ENCODE measurements at regions not wholly inside any gene's neighbourhood (a gene's known extent, or its start where the extent isn't known, plus 50 kb on each side); places are given as distances from the start of the nearest gene placed in this dataset.

DNA sequence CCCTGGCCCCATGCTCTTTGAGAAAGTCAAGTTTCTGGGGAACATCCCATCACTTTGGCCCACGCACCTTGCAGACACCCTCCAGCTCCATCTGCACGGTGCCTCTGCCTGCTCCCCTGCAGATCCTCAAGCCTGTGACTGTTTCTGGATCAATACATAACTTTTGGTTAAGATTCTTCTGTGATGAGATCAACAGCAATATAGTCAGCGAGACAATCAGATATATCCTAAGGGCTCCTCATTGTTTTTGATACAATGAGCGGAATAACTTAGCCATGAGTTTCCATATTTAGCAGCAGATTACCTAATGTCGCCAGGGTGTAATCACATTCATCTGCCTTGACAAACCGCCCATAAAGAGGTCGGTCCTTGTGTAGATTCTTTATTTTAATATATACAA, 109.3 kb upstream of the MTHFD1L start:
- TF ChIP-seq, protein P1, sequence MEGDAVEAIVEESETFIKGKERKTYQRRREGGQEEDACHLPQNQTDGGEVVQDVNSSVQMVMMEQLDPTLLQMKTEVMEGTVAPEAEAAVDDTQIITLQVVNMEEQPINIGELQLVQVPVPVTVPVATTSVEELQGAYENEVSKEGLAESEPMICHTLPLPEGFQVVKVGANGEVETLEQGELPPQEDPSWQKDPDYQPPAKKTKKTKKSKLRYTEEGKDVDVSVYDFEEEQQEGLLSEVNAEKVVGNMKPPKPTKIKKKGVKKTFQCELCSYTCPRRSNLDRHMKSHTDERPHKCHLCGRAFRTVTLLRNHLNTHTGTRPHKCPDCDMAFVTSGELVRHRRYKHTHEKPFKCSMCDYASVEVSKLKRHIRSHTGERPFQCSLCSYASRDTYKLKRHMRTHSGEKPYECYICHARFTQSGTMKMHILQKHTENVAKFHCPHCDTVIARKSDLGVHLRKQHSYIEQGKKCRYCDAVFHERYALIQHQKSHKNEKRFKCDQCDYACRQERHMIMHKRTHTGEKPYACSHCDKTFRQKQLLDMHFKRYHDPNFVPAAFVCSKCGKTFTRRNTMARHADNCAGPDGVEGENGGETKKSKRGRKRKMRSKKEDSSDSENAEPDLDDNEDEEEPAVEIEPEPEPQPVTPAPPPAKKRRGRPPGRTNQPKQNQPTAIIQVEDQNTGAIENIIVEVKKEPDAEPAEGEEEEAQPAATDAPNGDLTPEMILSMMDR (IDR thresholded peaks at IDR 0.05; ENCODE audit: low read length): no peak
- TF ChIP-seq EZH2 (optimal IDR thresholded peaks at IDR 0.05; ENCODE audit: low read depth, low read length): no peak
